ENCODE measurements at regions not wholly inside any gene's neighbourhood (a gene's known extent, or its start where the extent isn't known, plus 50 kb on each side); places are given as distances from the start of the nearest gene placed in this dataset.

GRCh38 chr16:26826500-26826899 is 240.2 kb upstream of the C16orf82 start:
- CTCF ChIA-PET, result no interaction called here
- Histone ChIP-seq H3K27ac (ENCODE audit: control insufficient read depth, insufficient read depth) (no peak overlapping the region), H3K79me2 (ENCODE audit: control insufficient read depth, insufficient read depth, low read length) (no peaks in the 10 kb centered on the region), H4K20me1 (ENCODE audit: control insufficient read depth, insufficient read depth) (no peaks in the 10 kb centered on the region), H3K4me3 (no peak overlapping the region), H3K4me1 (ENCODE audit: control insufficient read depth, insufficient read depth, low read length) (no peaks in the 10 kb centered on the region), H3K36me3 (ENCODE audit: control insufficient read depth in 2 of 2, insufficient read depth in 2 of 2, low read length in 1 of 2) (no peaks in the 10 kb centered on the region), H2AFZ (ENCODE audit: control insufficient read depth, low read depth, low read length) (no peak overlapping the region), H3K9me3 (replicated peaks; ENCODE audit: control insufficient read depth, insufficient read depth, low read length) (no peaks in the 10 kb centered on the region), H3K27me3 (replicated peaks in 1 of 2; ENCODE audit: control insufficient read depth in 2 of 2, insufficient read depth in 2 of 2, low read length in 1 of 2) (no peaks in the 10 kb centered on the region; a peak in 1 of 4 replicates), H3K4me2 (ENCODE audit: control insufficient read depth, insufficient read depth) (no peak overlapping the region), H3K9ac (ENCODE audit: control insufficient read depth, insufficient read depth, low read length) (no peak overlapping the region)
- no TSS peak for BruUV-seq (replicated peaks)
- DNase-seq (ENCODE audit: low read depth, low spot score), result no peak
- 17% methylated on average over 4 of the region's 4 CpGs for WGBS (ENCODE audit: insufficient coverage, insufficient replicate concordance, low lambda C conversion rate, missing lambda C conversion rate)
- FAIRE-seq, result no peak
- in situ Hi-C loops (cut with MboI) (no loop called here), intact Hi-C loops (cut with micrococcal nuclease; ENCODE audit: unreplicated experiment) (no loop called here)
- ATAC-seq, result no peak
- RAD21 ChIA-PET (ENCODE audit: unreplicated experiment), result no interaction called here
- POLR2A ChIA-PET, result no interaction called here
- SMC1A ChIA-PET (ENCODE audit: uncharacterized antibody, unreplicated experiment), result no interaction called here
- no peak for TF ChIP-seq EGR1 (IDR thresholded peaks at IDR 0.05; ENCODE audit: borderline replicate concordance in 1 of 2, low read depth in 2 of 2, low read length in 2 of 2)
- TF ChIP-seq SMARCA5 (IDR thresholded peaks at IDR 0.05), result no peak
- no peak for TF ChIP-seq SMC3 (IDR thresholded peaks at IDR 0.05; ENCODE audit: borderline replicate concordance, low read length)
- no peak for TF ChIP-seq E2F4 (IDR thresholded peaks at IDR 0.05; ENCODE audit: low read depth, low read length)
- no peak for TF ChIP-seq RAD51 (IDR thresholded peaks at IDR 0.05)
- no peak for TF ChIP-seq TCF7 (IDR thresholded peaks at IDR 0.05; ENCODE audit: borderline replicate concordance)
- TF ChIP-seq BACH1 (IDR thresholded peaks at IDR 0.05; ENCODE audit: borderline replicate concordance), result no peak
- TF ChIP-seq CBX3 (IDR thresholded peaks at IDR 0.05; ENCODE audit: borderline replicate concordance, low read depth), result no peak
- TF ChIP-seq KAT2A (conservative IDR thresholded peaks at IDR 0.05; ENCODE audit: control insufficient read depth, low read depth, low read length), result no peak
- no peak for TF ChIP-seq PAX8 (IDR thresholded peaks at IDR 0.05)
- no peak for TF ChIP-seq NFXL1 (IDR thresholded peaks at IDR 0.05; ENCODE audit: borderline replicate concordance)
- TF ChIP-seq ZBED1 (IDR thresholded peaks at IDR 0.05; ENCODE audit: borderline replicate concordance), result no peak
- no peak for TF ChIP-seq ELK1 (IDR thresholded peaks at IDR 0.05; ENCODE audit: low read depth, low read length)
- no peak for TF ChIP-seq ZNF687 (IDR thresholded peaks at IDR 0.05)
- no peak for TF ChIP-seq HSF1 (IDR thresholded peaks at IDR 0.05; ENCODE audit: low read depth, low read length)
- TF ChIP-seq ETV6 (conservative IDR thresholded peaks at IDR 0.05 in 1 of 2, IDR thresholded peaks at IDR 0.05 in 1 of 2; ENCODE audit: borderline replicate concordance in 1 of 2, low read depth in 1 of 2), result no peak
- no peak for TF ChIP-seq KLF5 (IDR thresholded peaks at IDR 0.05; ENCODE audit: partially characterized antibody)

All from GM12878 (cell line).